HG03280 (cell line): ENCODE measurements at regions not wholly inside any gene's neighbourhood (a gene's known extent, or its start where the extent isn't known, plus 50 kb on each side); places are given as distances from the start of the nearest gene placed in this dataset.
"Not testable (repeated sequence)": the region's sequence is repeated elsewhere in the genome, so short reads cannot be mapped to it uniquely, and the experiment has no call there.

Experiments
- ATAC-seq: cut with Tn5 transposase; IDR thresholded peaks from one replicate; pipeline ENCODE4 v1.9.1; 2021; ENCODE audit warnings: mild to moderate bottlenecking, moderate library complexity; ENCODE audit not compliant: unreplicated experiment

GRCh38 chr6:27547157-27548075, 74.5 kb upstream of the ZNF184 start:
- no peak for ATAC-seq

- no peak for ATAC-seq
These were observed 73.6 kb upstream of the ZNF184 start for GRCh38 chr6:27546522-27546921.

GRCh38 chr6:27545271-27546046, 72.6 kb upstream of the ZNF184 start:
- no peak for ATAC-seq

GRCh38 chr6:27544612-27545260, 71.8 kb upstream of the ZNF184 start:
- ATAC-seq, result no peak

GRCh38 chr6:27544135-27544534, 71.2 kb upstream of the ZNF184 start:
- not testable (repeated sequence) for ATAC-seq

GRCh38 chr6:27542485-27542884, 69.6 kb upstream of the ZNF184 start:
- no peak for ATAC-seq

- ATAC-seq, result no peak
These were observed 69.0 kb upstream of the ZNF184 start for GRCh38 chr6:27541933-27542297.

- no peak for ATAC-seq
These were observed 68.5 kb upstream of the ZNF184 start for GRCh38 chr6:27541212-27541932.

- ATAC-seq, result no peak
These were observed 66.6 kb upstream of the ZNF184 start for GRCh38 chr6:27539551-27539950.

GRCh38 chr6:27532820-27533538, 60.1 kb upstream of the ZNF184 start:
- ATAC-seq, result no peak

- ATAC-seq, result no peak
These were observed 59.0 kb upstream of the ZNF184 start for GRCh38 chr6:27531772-27532459.

GRCh38 chr6:27529796-27530195, 56.9 kb upstream of the ZNF184 start:
- not testable (repeated sequence) for ATAC-seq

GRCh38 chr6:27528714-27529113, 55.8 kb upstream of the ZNF184 start:
- ATAC-seq, result no peak
